GM12865 (cell line): ENCODE measurements at regions not wholly inside any gene's neighbourhood (a gene's known extent, or its start where the extent isn't known, plus 50 kb on each side); places are given as distances from the start of the nearest gene placed in this dataset.

ENCODE experiments used
- DNase-seq: peaks from one replicate; pipeline ENCODE4 v3.0.0; 2010; ENCODE audit warnings: low read depth
- H3K4me3 ChIP-seq: 2 replicates; pipeline ENCODE4 v1.5.1; 2011; ENCODE audit warnings: mild to moderate bottlenecking, low read depth, low read length, control low read depth
- CTCF ChIP-seq: IDR thresholded peaks from 2 replicates; pipeline ENCODE4 v1.5.1; 2011; ENCODE audit warnings: low read length, control low read depth, low read depth, inconsistent platforms; ENCODE audit not compliant: insufficient read depth; ENCODE audit errors: missing control alignments

GRCh38 chr18:73286584-73286983 is 418.8 kb upstream of the NETO1 start:
- DNase-seq = no peak
- H3K4me3 ChIP-seq = no peak overlapping the region
- TF ChIP-seq CTCF = no peak

GRCh38 chr18:73283788-73284187 is 416.0 kb upstream of the NETO1 start:
- no peak for TF ChIP-seq CTCF
- DNase-seq = no peak
- H3K4me3 ChIP-seq = no peak overlapping the region

GRCh38 chr18:73283032-73283431 is 415.2 kb upstream of the NETO1 start:
- H3K4me3 ChIP-seq = no peak overlapping the region
- no peak for TF ChIP-seq CTCF
- no peak for DNase-seq

- TF ChIP-seq CTCF = no peak
- no peak for DNase-seq
- H3K4me3 ChIP-seq = no peak overlapping the region
These were observed 411.7 kb upstream of the NETO1 start for GRCh38 chr18:73279498-73279897.

GRCh38 chr18:73274812-73275621 is 407.2 kb upstream of the NETO1 start:
- DNase-seq = no peak
- H3K4me3 ChIP-seq = no peak overlapping the region
- no peak for TF ChIP-seq CTCF

- no peak for TF ChIP-seq CTCF
- no peak for DNase-seq
- H3K4me3 ChIP-seq = no peak overlapping the region
These were observed 403.3 kb upstream of the NETO1 start for GRCh38 chr18:73270920-73271634.

- H3K4me3 ChIP-seq = no peak overlapping the region
- no peak for TF ChIP-seq CTCF
- no peak for DNase-seq
These were observed 396.8 kb upstream of the NETO1 start for GRCh38 chr18:73264562-73264921.
